K562 (cell line): ENCODE measurements at regions not wholly inside any gene's neighbourhood (a gene's known extent, or its start where the extent isn't known, plus 50 kb on each side); places are given as distances from the start of the nearest gene placed in this dataset.

ENCODE experiments used
- EHMT2 ChIP-seq: fragments of 450-650 bp; IDR thresholded peaks from 2 replicates; pipeline ENCODE4 v1.6.1; 2018; ENCODE audit warnings: antibody characterized with exemption
- POLR2A ChIP-seq: fragments of 450-650 bp; conservative IDR thresholded peaks from 2 replicates; pipeline ENCODE4 v1.6.1; 2016

DNA sequence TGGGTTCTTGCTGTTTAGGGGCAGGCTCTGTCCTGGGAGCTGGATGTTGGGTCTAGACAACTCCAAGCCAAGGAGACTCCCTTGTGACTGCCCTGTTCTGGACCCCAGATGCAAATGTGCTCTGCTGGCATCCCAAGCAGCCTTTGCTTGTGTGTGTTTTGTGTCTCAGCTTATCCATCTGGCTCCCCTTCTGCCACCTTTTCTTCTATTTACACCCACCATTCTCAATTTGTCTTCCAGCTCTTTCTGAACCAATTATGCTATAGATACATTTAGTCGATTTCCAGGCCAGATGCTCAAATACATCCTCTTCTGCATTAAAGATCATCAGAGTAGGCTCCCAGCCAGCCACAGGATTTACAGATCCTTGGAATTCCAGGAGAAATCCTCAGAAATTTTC is 115.0 kb upstream of the SLC7A1 start:
- TF ChIP-seq POLR2A (no peak), EHMT2 (no peak)
